ENCODE measurements at regions not wholly inside any gene's neighbourhood (a gene's known extent, or its start where the extent isn't known, plus 50 kb on each side); places are given as distances from the start of the nearest gene placed in this dataset.

DNA sequence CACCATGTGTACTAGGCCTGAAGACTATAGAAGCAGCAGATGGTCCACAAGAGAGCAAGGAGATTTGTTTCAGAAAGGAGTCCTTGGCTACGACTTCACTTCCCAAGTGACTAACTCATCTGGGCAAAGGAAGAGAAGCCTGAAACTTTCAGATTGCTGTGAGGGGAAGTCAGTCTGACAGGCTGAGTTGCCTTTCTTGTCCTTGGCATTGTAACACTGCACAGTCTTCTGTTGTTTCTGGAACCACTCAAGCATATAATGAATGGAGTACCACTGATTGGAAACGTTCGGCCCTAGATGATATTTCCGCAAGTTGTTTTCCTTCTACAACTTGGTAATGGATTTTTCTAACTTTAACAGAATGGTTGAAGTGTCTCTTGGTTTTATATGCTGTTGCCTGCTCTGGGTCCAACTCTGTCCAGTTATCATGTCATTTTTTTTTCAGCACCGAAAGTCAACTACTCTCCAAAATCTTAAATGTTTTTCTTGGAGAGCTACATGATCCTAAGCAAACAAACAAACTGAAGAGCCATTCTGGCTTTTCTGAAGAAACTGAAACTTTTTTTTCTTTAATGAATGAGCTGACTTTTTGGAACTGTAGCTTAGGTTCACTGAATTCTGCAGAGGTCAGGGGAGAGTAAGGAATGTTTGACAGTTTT lies 685.7 kb downstream of the MECOM start:
- Histone ChIP-seq H3K27me3 (ENCODE audit: control insufficient read depth, insufficient read depth, low read length) (peaks cover 6% of the 10 kb centered on the region), H3K9me3 (ENCODE audit: control insufficient read depth, low read depth, low read length) (no peaks in the 10 kb centered on the region), H3K4me3 (ENCODE audit: low read length) (no peak overlapping the region), H3K27ac (ENCODE audit: low read length) (no peak overlapping the region), H3K4me1 (ENCODE audit: control insufficient read depth, insufficient read depth, low read length) (no peaks in the 10 kb centered on the region), H3K36me3 (ENCODE audit: control insufficient read depth, insufficient read depth, low read length) (no peaks in the 10 kb centered on the region)
- WGBS (ENCODE audit: insufficient coverage, low lambda C conversion rate) = no CpG with 5 or more reads among the region's 5 CpGs
- no peak for DNase-seq

DNA sequence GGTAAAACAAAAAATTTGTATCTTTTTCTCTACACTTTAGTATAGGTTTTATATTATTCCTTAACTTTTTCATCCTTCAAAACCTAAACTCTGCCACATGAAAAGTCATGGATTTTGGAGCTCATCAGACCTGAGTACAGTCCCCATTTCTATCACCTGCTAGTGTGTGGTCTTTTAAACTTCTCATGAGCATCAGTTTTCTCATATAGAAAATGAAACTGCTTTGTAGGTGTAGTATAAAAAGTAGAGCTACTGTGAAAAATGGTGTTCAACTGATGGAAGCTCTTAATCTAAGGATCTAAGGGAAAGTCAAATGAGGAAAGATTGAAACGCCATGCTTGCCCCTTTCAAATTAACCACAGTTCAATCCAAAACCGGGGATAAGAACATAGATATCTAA lies 686.5 kb downstream of the MECOM start:
- no peaks in the 10 kb centered on the region for H3K36me3 ChIP-seq (ENCODE audit: control insufficient read depth, insufficient read depth, low read length)
- DNase-seq = no peak
- peaks cover 6% of the 10 kb centered on the region for H3K27me3 ChIP-seq (ENCODE audit: control insufficient read depth, insufficient read depth, low read length)
- H3K9me3 ChIP-seq (ENCODE audit: control insufficient read depth, low read depth, low read length) = no peaks in the 10 kb centered on the region
- H3K4me1 ChIP-seq (ENCODE audit: control insufficient read depth, insufficient read depth, low read length) = no peaks in the 10 kb centered on the region
- no peak overlapping the region for H3K27ac ChIP-seq (ENCODE audit: low read length)
- H3K4me3 ChIP-seq (ENCODE audit: low read length) = no peak overlapping the region
- 100% methylated on average over 1 of the region's 2 CpGs for WGBS (ENCODE audit: insufficient coverage, low lambda C conversion rate)

DNA sequence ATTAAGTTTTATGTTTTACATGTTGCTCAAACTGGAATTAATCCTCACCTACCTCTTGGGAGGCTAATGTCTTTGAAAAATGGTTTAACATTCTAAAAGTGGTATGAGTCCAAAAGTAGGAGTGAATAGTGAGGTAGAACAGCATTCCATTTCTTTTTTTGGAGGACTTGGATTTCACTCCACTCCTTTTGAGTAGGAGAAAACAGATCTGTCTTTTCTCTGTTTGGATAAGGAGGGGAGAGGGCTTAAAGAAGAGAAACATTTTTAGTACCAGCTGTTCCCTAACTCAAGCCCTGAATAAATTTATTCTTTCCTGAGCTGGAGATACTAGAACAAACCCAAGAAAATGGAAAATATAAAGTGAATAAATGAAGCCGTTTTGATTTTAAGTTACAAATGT lies 687.9 kb downstream of the MECOM start:
- peaks cover 6% of the 10 kb centered on the region for H3K27me3 ChIP-seq (ENCODE audit: control insufficient read depth, insufficient read depth, low read length)
- no peak for DNase-seq
- no peaks in the 10 kb centered on the region for H3K9me3 ChIP-seq (ENCODE audit: control insufficient read depth, low read depth, low read length)
- no peaks in the 10 kb centered on the region for H3K4me1 ChIP-seq (ENCODE audit: control insufficient read depth, insufficient read depth, low read length)
- WGBS (ENCODE audit: insufficient coverage, low lambda C conversion rate) = 83% methylated on average over 1 of the region's 1 CpG
- H3K27ac ChIP-seq (ENCODE audit: low read length) = no peak overlapping the region
- no peak overlapping the region for H3K4me3 ChIP-seq (ENCODE audit: low read length)
- no peaks in the 10 kb centered on the region for H3K36me3 ChIP-seq (ENCODE audit: control insufficient read depth, insufficient read depth, low read length)

DNA sequence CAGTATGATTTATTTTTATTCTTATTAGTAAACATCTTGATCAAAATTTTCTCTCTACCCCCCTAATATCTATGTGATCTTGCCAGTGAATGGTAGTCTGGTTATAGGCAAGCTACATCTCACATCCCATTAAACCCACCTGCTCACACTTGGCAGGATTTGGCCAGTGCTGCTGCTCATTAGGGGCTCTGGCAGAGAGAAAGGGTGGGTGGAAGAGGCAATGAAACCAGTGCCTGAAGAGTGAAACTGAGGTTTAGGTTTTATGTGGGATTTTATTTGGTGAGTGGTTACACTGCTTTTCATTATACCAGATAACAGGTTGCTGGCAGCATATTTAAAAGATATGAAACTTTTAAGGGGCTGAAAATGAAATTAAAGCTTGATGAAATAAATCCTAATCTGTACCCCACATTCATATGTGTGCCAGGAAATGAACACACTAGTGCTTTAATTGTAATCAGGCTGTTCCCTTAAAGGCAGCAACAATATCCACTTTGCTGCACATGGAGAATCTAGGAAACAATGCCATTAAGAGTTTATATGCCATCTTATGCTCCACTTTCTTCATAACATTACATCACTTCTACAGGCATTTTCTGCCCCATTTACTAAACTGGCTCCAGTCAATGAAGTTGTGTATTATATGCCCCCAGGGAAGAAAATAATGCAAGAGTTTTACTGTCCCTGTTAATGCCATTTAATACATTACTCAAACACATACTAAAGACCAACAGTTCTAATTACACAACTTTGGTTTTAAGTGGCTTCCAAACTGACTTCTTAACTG lies 688.7 kb downstream of the MECOM start:
- no peaks in the 10 kb centered on the region for H3K4me1 ChIP-seq (ENCODE audit: control insufficient read depth, insufficient read depth, low read length)
- H3K27me3 ChIP-seq (ENCODE audit: control insufficient read depth, insufficient read depth, low read length) = peaks cover 6% of the 10 kb centered on the region
- no peaks in the 10 kb centered on the region for H3K36me3 ChIP-seq (ENCODE audit: control insufficient read depth, insufficient read depth, low read length)
- no peak overlapping the region for H3K27ac ChIP-seq (ENCODE audit: low read length)
- H3K4me3 ChIP-seq (ENCODE audit: low read length) = no peak overlapping the region
- no peaks in the 10 kb centered on the region for H3K9me3 ChIP-seq (ENCODE audit: control insufficient read depth, low read depth, low read length)
- DNase-seq = no peak

DNA sequence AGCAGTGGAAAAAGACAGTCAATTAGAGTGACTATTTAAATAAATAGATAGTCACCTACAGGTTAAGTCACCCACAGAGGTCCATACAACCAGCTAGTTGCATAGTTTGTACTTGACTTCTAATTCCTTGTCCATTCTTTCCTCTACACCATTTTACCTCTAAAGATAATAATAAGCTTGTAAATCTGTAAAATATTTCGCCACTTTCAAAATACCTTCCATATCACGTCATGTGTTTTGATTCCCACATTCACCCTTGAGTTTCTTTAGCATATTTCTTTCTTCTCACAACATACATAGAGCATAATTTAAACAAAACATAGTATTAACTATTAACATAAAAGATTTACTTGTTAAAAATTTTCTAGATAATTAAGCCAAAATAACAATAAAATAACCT lies 689.6 kb downstream of the MECOM start:
- no peak overlapping the region for H3K27ac ChIP-seq (ENCODE audit: low read length)
- DNase-seq = no peak
- H3K9me3 ChIP-seq (ENCODE audit: control insufficient read depth, low read depth, low read length) = no peaks in the 10 kb centered on the region
- WGBS (ENCODE audit: insufficient coverage, low lambda C conversion rate) = 82% methylated on average over 2 of the region's 2 CpGs
- H3K27me3 ChIP-seq (ENCODE audit: control insufficient read depth, insufficient read depth, low read length) = peaks cover 6% of the 10 kb centered on the region
- H3K36me3 ChIP-seq (ENCODE audit: control insufficient read depth, insufficient read depth, low read length) = no peaks in the 10 kb centered on the region
- no peak overlapping the region for H3K4me3 ChIP-seq (ENCODE audit: low read length)
- no peaks in the 10 kb centered on the region for H3K4me1 ChIP-seq (ENCODE audit: control insufficient read depth, insufficient read depth, low read length)

DNA sequence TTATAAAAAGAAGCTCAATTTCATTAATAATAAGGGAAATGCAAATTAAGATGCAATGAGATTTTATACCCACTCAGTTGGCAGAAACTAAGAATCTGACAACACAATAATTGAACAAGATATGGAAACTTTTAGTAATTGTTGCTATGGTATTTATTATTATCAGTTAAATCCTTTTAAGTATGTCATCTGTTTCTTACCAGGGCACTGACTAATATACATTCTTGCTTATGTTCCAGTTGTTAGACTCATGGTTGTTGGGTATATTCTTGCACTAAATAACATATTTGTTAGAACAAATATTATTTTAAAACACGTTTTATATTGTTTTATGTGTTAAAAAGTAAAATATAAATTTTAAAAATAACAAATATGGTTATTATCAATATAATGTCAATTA lies 690.3 kb downstream of the MECOM start:
- no peak overlapping the region for H3K27ac ChIP-seq (ENCODE audit: low read length)
- H3K27me3 ChIP-seq (ENCODE audit: control insufficient read depth, insufficient read depth, low read length) = peaks cover 6% of the 10 kb centered on the region
- no peaks in the 10 kb centered on the region for H3K36me3 ChIP-seq (ENCODE audit: control insufficient read depth, insufficient read depth, low read length)
- WGBS (ENCODE audit: insufficient coverage, low lambda C conversion rate) = 90% methylated on average over 1 of the region's 1 CpG
- DNase-seq = no peak
- H3K4me3 ChIP-seq (ENCODE audit: low read length) = no peak overlapping the region
- no peaks in the 10 kb centered on the region for H3K4me1 ChIP-seq (ENCODE audit: control insufficient read depth, insufficient read depth, low read length)
- no peaks in the 10 kb centered on the region for H3K9me3 ChIP-seq (ENCODE audit: control insufficient read depth, low read depth, low read length)

DNA sequence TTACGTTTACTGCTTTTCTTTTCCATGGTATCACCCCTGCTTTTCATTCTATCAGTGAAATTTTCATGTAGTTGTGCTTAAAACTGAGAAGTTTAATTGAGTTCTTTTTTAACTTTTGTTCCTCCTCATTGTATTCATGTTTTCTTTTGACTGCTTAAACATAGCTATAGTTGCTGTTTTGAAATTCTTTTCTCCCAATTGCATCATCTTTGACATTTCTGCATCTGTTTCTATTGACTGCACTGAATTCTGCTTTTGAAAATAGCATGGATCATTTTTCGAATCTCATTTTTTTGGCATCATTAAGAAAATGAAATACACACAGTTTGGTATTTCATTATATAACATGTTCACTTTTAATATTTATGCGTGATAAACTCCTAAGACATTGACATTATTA lies 694.9 kb downstream of the MECOM start:
- Histone ChIP-seq H3K27ac (ENCODE audit: low read length) (no peak overlapping the region), H3K27me3 (ENCODE audit: control insufficient read depth, insufficient read depth, low read length) (no peaks in the 10 kb centered on the region), H3K9me3 (ENCODE audit: control insufficient read depth, low read depth, low read length) (no peaks in the 10 kb centered on the region), H3K4me1 (ENCODE audit: control insufficient read depth, insufficient read depth, low read length) (no peaks in the 10 kb centered on the region), H3K4me3 (ENCODE audit: low read length) (no peak overlapping the region), H3K36me3 (ENCODE audit: control insufficient read depth, insufficient read depth, low read length) (no peaks in the 10 kb centered on the region)
- no peak for DNase-seq
- WGBS (ENCODE audit: insufficient coverage, low lambda C conversion rate) = 93% methylated on average over 3 of the region's 3 CpGs

DNA sequence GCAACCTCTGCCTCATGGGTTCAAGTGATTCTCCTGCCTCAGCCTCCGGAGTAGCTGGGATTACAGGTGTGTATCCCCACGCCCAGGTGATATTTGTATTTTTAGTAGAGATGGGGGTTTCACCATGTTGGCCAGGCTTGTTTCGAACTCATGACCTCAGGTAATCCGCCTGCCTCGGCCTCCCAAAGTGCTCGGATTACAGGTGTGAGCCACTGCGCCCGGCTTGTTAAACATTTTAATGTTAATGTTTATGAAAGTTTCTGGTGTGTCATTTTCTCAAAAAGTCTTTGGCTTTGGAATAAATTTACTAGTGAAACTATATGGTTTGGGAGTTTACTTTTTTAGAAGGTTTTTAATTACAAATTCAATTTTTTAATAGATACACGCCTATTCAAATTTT lies 698.8 kb downstream of the MECOM start:
- Histone ChIP-seq H3K4me1 (ENCODE audit: control insufficient read depth, insufficient read depth, low read length) (no peaks in the 10 kb centered on the region), H3K9me3 (ENCODE audit: control insufficient read depth, low read depth, low read length) (no peaks in the 10 kb centered on the region), H3K36me3 (ENCODE audit: control insufficient read depth, insufficient read depth, low read length) (no peaks in the 10 kb centered on the region), H3K27me3 (ENCODE audit: control insufficient read depth, insufficient read depth, low read length) (no peaks in the 10 kb centered on the region), H3K4me3 (ENCODE audit: low read length) (no peak overlapping the region), H3K27ac (ENCODE audit: low read length) (no peak overlapping the region)
- no peak for DNase-seq
- 100% methylated on average over 1 of the region's 9 CpGs for WGBS (ENCODE audit: insufficient coverage, low lambda C conversion rate)

DNA sequence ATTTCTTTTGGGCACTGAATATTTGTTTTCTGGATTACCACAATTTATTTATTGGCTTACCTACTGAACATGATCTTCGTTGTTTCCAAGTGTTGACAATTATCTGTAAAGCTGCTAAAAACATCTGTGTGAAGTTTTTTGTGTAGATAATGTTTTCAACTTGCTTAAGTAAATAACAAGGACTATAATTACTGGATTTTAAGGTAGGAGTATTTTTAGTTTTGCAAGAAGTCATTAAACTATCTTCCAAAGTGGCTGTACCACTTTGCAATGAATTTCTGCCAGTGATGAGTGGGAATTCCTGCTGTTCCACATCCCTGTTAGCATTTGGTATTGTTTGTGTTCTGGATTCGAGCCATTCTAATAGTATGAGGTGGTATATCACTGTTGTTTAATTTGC lies 702.2 kb downstream of the MECOM start:
- Histone ChIP-seq H3K27me3 (ENCODE audit: control insufficient read depth, insufficient read depth, low read length) (no peaks in the 10 kb centered on the region), H3K4me3 (ENCODE audit: low read length) (no peak overlapping the region), H3K27ac (ENCODE audit: low read length) (no peak overlapping the region), H3K36me3 (ENCODE audit: control insufficient read depth, insufficient read depth, low read length) (no peaks in the 10 kb centered on the region), H3K4me1 (ENCODE audit: control insufficient read depth, insufficient read depth, low read length) (no peaks in the 10 kb centered on the region), H3K9me3 (ENCODE audit: control insufficient read depth, low read depth, low read length) (no peaks in the 10 kb centered on the region)
- DNase-seq = no peak
- WGBS (ENCODE audit: insufficient coverage, low lambda C conversion rate) = no CpG with 5 or more reads among the region's 2 CpGs

DNA sequence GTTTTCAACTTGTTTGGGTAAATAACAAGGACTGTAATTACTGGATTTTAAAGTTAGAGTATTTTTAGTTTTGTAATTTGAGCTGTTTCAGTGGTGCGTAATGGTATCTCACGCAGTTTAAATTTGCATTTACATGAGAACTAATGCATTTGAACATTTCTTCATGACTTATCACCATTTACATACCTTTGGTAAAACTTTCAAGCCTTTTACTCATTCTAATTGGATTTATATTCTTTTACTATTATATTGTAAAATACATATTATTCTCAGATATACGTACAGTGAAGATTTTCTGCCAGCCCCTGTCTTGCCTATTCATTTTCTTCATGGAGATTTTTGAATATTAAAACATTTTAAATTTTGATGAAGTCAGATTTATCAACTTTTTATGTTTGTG lies 703.8 kb downstream of the MECOM start:
- Histone ChIP-seq H3K27ac (ENCODE audit: low read length) (no peak overlapping the region), H3K36me3 (ENCODE audit: control insufficient read depth, insufficient read depth, low read length) (no peaks in the 10 kb centered on the region), H3K27me3 (ENCODE audit: control insufficient read depth, insufficient read depth, low read length) (no peaks in the 10 kb centered on the region), H3K4me3 (ENCODE audit: low read length) (no peak overlapping the region), H3K9me3 (ENCODE audit: control insufficient read depth, low read depth, low read length) (no peaks in the 10 kb centered on the region), H3K4me1 (ENCODE audit: control insufficient read depth, insufficient read depth, low read length) (no peaks in the 10 kb centered on the region)
- DNase-seq = no peak
- 100% methylated on average over 3 of the region's 3 CpGs for WGBS (ENCODE audit: insufficient coverage, low lambda C conversion rate)

DNA sequence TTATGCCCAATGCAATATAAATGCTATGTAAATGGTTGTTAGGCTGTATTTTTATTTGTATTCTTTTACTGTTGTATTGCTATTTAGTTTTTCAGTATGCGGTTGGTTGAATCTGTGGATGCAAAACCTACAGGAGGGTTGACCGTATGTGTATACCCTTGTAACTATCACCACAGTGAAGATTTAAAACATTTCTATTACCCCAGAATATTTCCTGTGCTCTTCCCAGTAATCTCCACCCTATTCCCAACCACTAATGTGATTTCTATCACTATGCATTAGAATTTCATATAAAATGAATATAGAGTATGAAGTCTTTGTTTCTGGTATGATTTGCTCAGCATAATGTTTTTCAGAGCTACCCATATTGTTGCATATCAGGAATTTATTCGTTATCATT lies 705.0 kb downstream of the MECOM start:
- Histone ChIP-seq H3K27me3 (ENCODE audit: control insufficient read depth, insufficient read depth, low read length) (no peaks in the 10 kb centered on the region), H3K4me1 (ENCODE audit: control insufficient read depth, insufficient read depth, low read length) (no peaks in the 10 kb centered on the region), H3K36me3 (ENCODE audit: control insufficient read depth, insufficient read depth, low read length) (no peaks in the 10 kb centered on the region), H3K4me3 (ENCODE audit: low read length) (no peak overlapping the region), H3K9me3 (ENCODE audit: control insufficient read depth, low read depth, low read length) (no peaks in the 10 kb centered on the region), H3K27ac (ENCODE audit: low read length) (no peak overlapping the region)
- no peak for DNase-seq
- 53% methylated on average over 3 of the region's 3 CpGs for WGBS (ENCODE audit: insufficient coverage, low lambda C conversion rate)

All from large intestine (tissue), 3 donors.